H1 (cell line): ENCODE measurements at regions not wholly inside any gene's neighbourhood (a gene's known extent, or its start where the extent isn't known, plus 50 kb on each side); places are given as distances from the start of the nearest gene placed in this dataset.

Experiments used
- CTCF ChIA-PET: fragments of 300-600 bp; sonication (Branson Sonifier 250); formaldehyde crosslinking; loops from one replicate; lab custom pipeline; 2021; ENCODE audit not compliant: partially characterized antibody; lab: Charles Lee
- POLR2A ChIA-PET: fragments of 300-600 bp; sonication (Branson Sonifier 250); formaldehyde crosslinking; loops from one replicate; lab custom pipeline; 2021; ENCODE audit warnings: inconsistent platforms; ENCODE audit not compliant: partially characterized antibody; lab: Charles Lee
- DNase-seq, 2 experiments: peaks; one replicate each; pipeline versions ENCODE4 v3.0.0 to v3.0.0-alpha.2; 2010 to 2022; ENCODE audit warnings: low spot score in 2 of 2, low read depth in 1 of 2, mixed read lengths in 1 of 2
- FAIRE-seq: peaks from 2 replicates; lab custom pipeline; 2011; peaks lifted over from hg19 to GRCh38; lab: Jason Lieb, UNC
- H2AFZ ChIP-seq: 2 replicates; pipeline ENCODE4 v1.8.1; 2012; ENCODE audit warnings: low read length, inconsistent platforms
- H2AK5ac ChIP-seq: 2 replicates; pipeline ENCODE4 v1.6.1; 2013; ENCODE audit warnings: low read depth, low read length
- H2BK120ac ChIP-seq: replicated peaks from 2 replicates; pipeline ENCODE3; 2013; ENCODE audit warnings: low read depth, low read length, inconsistent platforms
- H2BK12ac ChIP-seq: 2 replicates; pipeline ENCODE4 v1.6.1; 2013; ENCODE audit warnings: low read depth, low read length
- H2BK15ac ChIP-seq: 2 replicates; pipeline ENCODE4 v1.6.1; 2013; ENCODE audit warnings: low read length
- H2BK20ac ChIP-seq: 2 replicates; pipeline ENCODE4 v1.6.1; 2013; ENCODE audit warnings: low read length
- H2BK5ac ChIP-seq: 2 replicates; pipeline ENCODE4 v1.6.1; 2013; ENCODE audit warnings: low read depth, low read length
- H3K14ac ChIP-seq: 2 replicates; pipeline ENCODE4 v1.6.1; 2013; ENCODE audit warnings: inconsistent platforms; ENCODE audit not compliant: insufficient read length
- H3K18ac ChIP-seq: 2 replicates; pipeline ENCODE4 v1.6.1; 2013; ENCODE audit warnings: low read length; ENCODE audit errors: extremely low read depth
- H3K23ac ChIP-seq: 2 replicates; pipeline ENCODE4 v1.6.1; 2013; ENCODE audit warnings: inconsistent platforms; ENCODE audit not compliant: insufficient read length
- H3K23me2 ChIP-seq: 2 replicates; pipeline ENCODE4 v1.6.1; 2013; ENCODE audit warnings: low read depth, low read length
- H3K27ac ChIP-seq: 2 replicates; pipeline ENCODE4 v1.6.1; 2011; ENCODE audit warnings: low read depth, low read length, inconsistent platforms
- H3K27me3 ChIP-seq, 4 experiments: replicated peaks in 1 of 4; 1 replicate in 1 of 4; 2 replicates in 3 of 4; pipeline versions ENCODE4 v1.6.1 to v1.8.1; 2011 to 2013; ENCODE audit warnings: low read length in 3 of 4, mild to moderate bottlenecking in 3 of 4, inconsistent platforms in 2 of 4, mixed read lengths in 2 of 4, moderate library complexity in 1 of 4; ENCODE audit not compliant: control insufficient read depth in 3 of 4, insufficient read depth in 3 of 4; ENCODE audit errors: extremely low read depth in 1 of 4
- H3K36me3 ChIP-seq, 4 experiments: 2 replicates each; pipeline versions ENCODE4 v1.6.1 to v1.8.1; 2011 to 2013; ENCODE audit warnings: mild to moderate bottlenecking in 4 of 4, low read length in 3 of 4, moderate library complexity in 2 of 4, control low read depth in 1 of 4, inconsistent platforms in 1 of 4; ENCODE audit not compliant: insufficient read depth in 4 of 4, control insufficient read depth in 2 of 4
- H3K4ac ChIP-seq: replicated peaks from 2 replicates; pipeline ENCODE3; 2013; ENCODE audit warnings: low read length, low read depth, mixed read lengths, inconsistent platforms; ENCODE audit not compliant: insufficient read length
- H3K4me1 ChIP-seq, 4 experiments: replicated peaks in 1 of 4; 1 replicate in 1 of 4; 2 replicates in 3 of 4; pipeline versions ENCODE4 v1.6.1 to v1.8.1; 2011 to 2013; ENCODE audit warnings: low read length in 3 of 4, inconsistent platforms in 2 of 4, mixed read lengths in 1 of 4; ENCODE audit not compliant: insufficient read depth in 4 of 4, control insufficient read depth in 3 of 4
- H3K4me2 ChIP-seq, 2 experiments: 2 replicates each; pipeline versions ENCODE4 v1.6.1 to v1.8.1; 2011 to 2013; ENCODE audit warnings: low read depth in 2 of 2, low read length in 2 of 2, control low read depth in 1 of 2, inconsistent platforms in 1 of 2, mild to moderate bottlenecking in 1 of 2; ENCODE audit not compliant: insufficient read depth in 1 of 2
- H3K4me3 ChIP-seq, 4 experiments: fragments of 200-600, 300-600 bp in 1 of 4; sonication (generic), shearing (Covaris generic), sonication (Bioruptor Twin) in 1 of 4; 2 replicates each; pipeline versions ENCODE4 v1.5.1 to v1.8.1; 2011 to 2016; ENCODE audit warnings: low read length in 4 of 4, low read depth in 3 of 4, control low read depth in 2 of 4, inconsistent platforms in 2 of 4, mild to moderate bottlenecking in 2 of 4, mixed read lengths in 1 of 4, moderate library complexity in 1 of 4; ENCODE audit not compliant: insufficient read depth in 2 of 4; ENCODE audit errors: extremely low read depth in 1 of 4
- H3K56ac ChIP-seq: replicated peaks from 2 replicates; pipeline ENCODE3; 2013; ENCODE audit warnings: low read depth, mild to moderate bottlenecking, mixed read lengths, low read length, inconsistent platforms; ENCODE audit not compliant: insufficient read length
- H3K79me1 ChIP-seq: 2 replicates; pipeline ENCODE4 v1.6.1; 2013; ENCODE audit warnings: low read depth, low read length, control low read depth
- H3K79me2 ChIP-seq, 2 experiments: 2 replicates each; pipeline versions ENCODE4 v1.6.1 to v1.8.1; 2012 to 2013; ENCODE audit warnings: low read length in 2 of 2, mild to moderate bottlenecking in 2 of 2, inconsistent platforms in 1 of 2; ENCODE audit not compliant: insufficient read depth in 2 of 2, control insufficient read depth in 1 of 2
- H3K9ac ChIP-seq, 4 experiments: replicated peaks in 1 of 4; 1 replicate in 1 of 4; 2 replicates in 3 of 4; pipeline versions ENCODE4 v1.6.1 to v1.8.1; 2011 to 2013; ENCODE audit warnings: low read depth in 3 of 4, low read length in 3 of 4, control low read depth in 2 of 4, mild to moderate bottlenecking in 2 of 4, moderate library complexity in 2 of 4, inconsistent platforms in 1 of 4; ENCODE audit errors: extremely low read depth in 1 of 4
- H3K9me3 ChIP-seq, 2 experiments: 2 replicates each; pipeline versions ENCODE4 v1.6.1 to v1.8.1; 2012 to 2013; ENCODE audit warnings: mild to moderate bottlenecking in 2 of 2, moderate library complexity in 2 of 2, control low read depth in 1 of 2, inconsistent platforms in 1 of 2, low read depth in 1 of 2, low read length in 1 of 2, mixed read lengths in 1 of 2; ENCODE audit not compliant: insufficient read depth in 2 of 2
- H4K20me1 ChIP-seq, 2 experiments: replicated peaks in 1 of 2; 2 replicates each; pipeline versions ENCODE3 to v1.8.1; 2011 to 2013; ENCODE audit warnings: inconsistent platforms in 2 of 2, low read length in 2 of 2, mild to moderate bottlenecking in 1 of 2; ENCODE audit not compliant: insufficient read depth in 2 of 2, control insufficient read depth in 1 of 2
- H4K5ac ChIP-seq: 2 replicates; pipeline ENCODE4 v1.6.1; 2013; ENCODE audit warnings: low read length, low read depth, mixed read lengths, inconsistent platforms; ENCODE audit not compliant: insufficient read length
- H4K8ac ChIP-seq: 2 replicates; pipeline ENCODE4 v1.8.0; 2013; ENCODE audit warnings: mild to moderate bottlenecking, moderate library complexity, low read length, inconsistent platforms; ENCODE audit not compliant: insufficient read depth; ENCODE audit errors: extremely low read depth
- H4K91ac ChIP-seq: replicated peaks from 2 replicates; pipeline ENCODE3; 2013; ENCODE audit warnings: low read length, mixed read lengths, inconsistent platforms; ENCODE audit not compliant: insufficient read length
- BCL11A ChIP-seq, 2 experiments: IDR thresholded peaks; one replicate each; pipeline ENCODE4 v1.6.1; 2011; ENCODE audit warnings: low read depth in 2 of 2, low read length in 2 of 2, mild to moderate bottlenecking in 2 of 2
- CBX8 ChIP-seq: fragments of 300-800, 300-1000 bp; sonication (generic); IDR thresholded peaks from 2 replicates; pipeline ENCODE4 v1.7.1; 2016; ENCODE audit warnings: low read depth, low read length, borderline replicate concordance
- CEBPB ChIP-seq: IDR thresholded peaks from 2 replicates; pipeline ENCODE4 v1.6.1; 2012; ENCODE audit warnings: low read depth, low read length
- EGR1 ChIP-seq: IDR thresholded peaks from 2 replicates; pipeline ENCODE4 v1.6.1; 2011; ENCODE audit warnings: low read depth, low read length, borderline replicate concordance
- EZH2 ChIP-seq: fragments of 200-600 bp; sonication (generic); IDR thresholded peaks from 2 replicates; pipeline ENCODE4 v1.7.1; 2012; ENCODE audit warnings: low read depth, mild to moderate bottlenecking, moderate library complexity, low read length, inconsistent platforms; ENCODE audit not compliant: severe bottlenecking
- JUN ChIP-seq: IDR thresholded peaks from 2 replicates; pipeline ENCODE4 v1.6.1; 2011; ENCODE audit warnings: low read depth, mild to moderate bottlenecking, improper control_type of control experiment, low read length
- RXRA ChIP-seq: IDR thresholded peaks from 2 replicates; pipeline ENCODE4 v1.6.1; 2011; ENCODE audit warnings: low read depth, mild to moderate bottlenecking, low read length, moderate library complexity; ENCODE audit not compliant: insufficient read depth
- SIX5 ChIP-seq: IDR thresholded peaks from 2 replicates; pipeline ENCODE4 v1.6.1; 2011; ENCODE audit warnings: mild to moderate bottlenecking, low read depth, low read length
- TAF1 ChIP-seq: IDR thresholded peaks from 2 replicates; pipeline ENCODE4 v1.6.1; 2011; ENCODE audit warnings: mild to moderate bottlenecking, low read depth, low read length
- TAF7 ChIP-seq: optimal IDR thresholded peaks from 2 replicates; pipeline ENCODE3; 2011; ENCODE audit warnings: low read depth, mild to moderate bottlenecking, inconsistent platforms, low read length, moderate library complexity, borderline replicate concordance
- TEAD4 ChIP-seq: IDR thresholded peaks from 2 replicates; pipeline ENCODE4 v1.6.1; 2012; ENCODE audit warnings: low read depth, low read length, inconsistent platforms, mixed read lengths
- WGBS, 2 experiments: shearing (Covaris generic) in 1 of 2; methylation state at CpG; one replicate each; pipeline versions ENCODE4 v1.1.6 to v1.1.7; 2013 to 2015; ENCODE audit warnings: low lambda C conversion rate in 2 of 2, mixed read lengths in 2 of 2, inconsistent platforms in 1 of 2, low coverage in 1 of 2, missing lambda C conversion rate in 1 of 2; ENCODE audit not compliant: insufficient replicate concordance in 2 of 2, insufficient coverage in 1 of 2, insufficient read length in 1 of 2; ENCODE audit errors: extremely low coverage in 1 of 2, missing lambda C conversion rate in 1 of 2; 5-methylcytosine and 5-hydroxymethylcytosine counted together

DNA sequence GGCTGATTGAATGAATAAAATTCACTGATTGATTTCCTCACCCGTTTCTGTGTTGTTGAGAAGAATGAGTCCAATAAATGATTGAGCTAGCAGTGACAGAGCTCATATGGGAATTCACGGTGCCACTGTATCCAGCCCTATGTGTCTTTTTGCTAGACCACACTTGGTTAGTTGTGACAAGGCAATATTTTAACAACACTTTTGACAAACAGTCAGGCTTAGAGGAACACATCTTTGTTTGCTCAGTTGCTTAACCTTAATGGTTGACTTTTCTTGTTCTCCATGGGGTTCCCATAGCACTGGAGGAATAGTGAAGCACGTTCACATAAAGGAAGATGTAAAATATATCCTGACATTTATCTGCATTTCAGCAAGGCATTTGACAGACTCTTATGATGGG is 273.9 kb upstream of the DEPDC1 start:
- no peaks in the 10 kb centered on the region for H3K4me1 ChIP-seq
- H2BK120ac ChIP-seq = no peak overlapping the region
- no peak overlapping the region for H2BK12ac ChIP-seq
- no peak overlapping the region for H4K8ac ChIP-seq
- H3K27ac ChIP-seq = no peak overlapping the region
- WGBS, 2 experiments = 96% methylated on average over 3 of the region's 3 CpGs; no CpG with 5 or more reads in 1 of the 2 experiments
- H3K79me1 ChIP-seq = no peaks in the 10 kb centered on the region
- no peak overlapping the region for H2AK5ac ChIP-seq
- no peak overlapping the region for H4K91ac ChIP-seq
- no peak overlapping the region for H3K56ac ChIP-seq
- no peak overlapping the region for H2BK20ac ChIP-seq
- H3K79me2 ChIP-seq = no peaks in the 10 kb centered on the region
- no peaks in the 10 kb centered on the region; a peak in 1 of 8 replicates for H3K36me3 ChIP-seq
- H4K5ac ChIP-seq = no peak overlapping the region
- no peak overlapping the region for H3K9ac ChIP-seq
- no peaks in the 10 kb centered on the region for H3K27me3 ChIP-seq
- 0 out of 4 replicates have a peak, but pooled peaks cover 0 to 4% of the 10 kb centered on the region in 2 experiments for H3K9me3 ChIP-seq
- no peak overlapping the region for H2BK5ac ChIP-seq
- TF ChIP-seq CEBPB (no peak), EZH2 (no peak), CBX8 (no peak), JUN (no peak), TAF1 (no peak), BCL11A (IDR thresholded peaks at IDR 0.05; ENCODE audit: low read depth in 2 of 2, low read length in 2 of 2) (no peak), TEAD4 (no peak), EGR1 (no peak), SIX5 (no peak), TAF7 (no peak), RXRA (no peak)
- no peak overlapping the region for H3K23ac ChIP-seq
- H3K14ac ChIP-seq = no peak overlapping the region
- CTCF ChIA-PET = no interaction called here
- H3K4me3 ChIP-seq = no peak overlapping the region
- DNase-seq (no peak), FAIRE-seq (no peak)
- H3K4ac ChIP-seq = no peak overlapping the region
- H2AFZ ChIP-seq = no peak overlapping the region
- POLR2A ChIA-PET = no interaction called here
- no peak overlapping the region for H3K4me2 ChIP-seq
- H3K23me2 ChIP-seq = no peaks in the 10 kb centered on the region
- H3K18ac ChIP-seq = no peak overlapping the region
- no peak overlapping the region for H2BK15ac ChIP-seq
- H4K20me1 ChIP-seq = no peaks in the 10 kb centered on the region
